Left kidney (tissue), 1 donor: ENCODE measurements at regions not wholly inside any gene's neighbourhood (a gene's known extent, or its start where the extent isn't known, plus 50 kb on each side); places are given as distances from the start of the nearest gene placed in this dataset.

Experiments used
- DNase-seq: peaks from one replicate; pipeline ENCODE4 v3.0.0-alpha.2; 2013

DNA sequence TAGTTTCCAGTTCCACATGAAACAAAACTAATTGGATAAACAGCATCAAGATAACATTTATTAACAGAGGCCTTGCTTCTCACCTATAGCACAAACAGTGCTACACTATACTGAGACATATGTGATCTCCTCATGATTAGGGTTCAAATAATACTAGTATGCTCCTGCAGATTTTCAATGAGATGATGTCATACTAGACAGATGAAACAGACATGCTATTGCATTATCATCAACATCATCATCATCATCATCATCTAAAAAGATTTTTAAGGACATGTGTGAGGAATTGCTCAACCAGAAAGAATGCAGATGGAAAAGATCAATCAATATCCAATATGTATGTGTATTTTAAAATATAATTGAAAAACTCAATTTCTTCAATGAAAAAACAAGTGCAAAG lies 932.3 kb downstream of the METTL15 start:
- DNase-seq: no peak

GRCh38 chr11:29032384-29033149 lies 924.4 kb downstream of the METTL15 start:
- DNase-seq: no peak

DNA sequence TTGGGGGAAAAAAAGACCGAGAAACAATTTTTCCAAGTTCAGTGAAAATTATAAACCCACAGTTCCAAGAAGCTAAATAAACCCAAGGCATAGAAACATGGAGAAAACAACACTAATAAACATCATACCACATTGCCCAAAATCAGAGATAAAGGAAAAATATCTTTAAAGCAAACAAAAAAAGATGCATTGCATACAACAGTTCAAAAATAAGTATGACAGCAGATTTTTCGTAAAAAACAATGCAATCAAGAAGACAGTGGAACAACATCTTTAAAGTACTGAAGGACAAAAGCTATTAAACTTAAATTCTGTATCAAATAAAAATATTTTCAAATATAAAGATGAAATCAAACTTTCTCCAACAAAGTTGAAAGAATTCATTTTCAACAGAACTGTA lies 921.3 kb downstream of the METTL15 start:
- no peak for DNase-seq

DNA sequence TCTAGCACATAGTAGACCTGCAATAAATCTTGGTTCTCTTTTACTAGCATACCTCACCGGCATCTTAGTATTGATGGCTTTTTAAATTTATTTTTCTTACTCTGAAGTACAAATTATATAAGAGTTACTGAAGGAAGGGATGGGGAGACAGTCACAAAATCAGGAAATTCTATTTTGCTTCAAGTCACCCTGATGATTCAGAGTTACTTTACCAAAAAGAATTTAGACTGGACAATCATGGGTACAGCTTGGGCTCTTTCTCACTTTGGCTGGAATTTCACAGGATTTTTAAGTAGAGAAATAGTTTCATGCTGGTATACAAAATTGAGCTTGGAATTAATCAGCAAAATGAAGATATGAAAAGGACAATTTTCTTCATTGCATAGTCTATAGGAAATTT lies 919.2 kb downstream of the METTL15 start:
- DNase-seq: no peak

- no peak for DNase-seq
Observed at GRCh38 chr11:29026286-29026685, 918.1 kb downstream of the METTL15 start.

GRCh38 chr11:29025001-29025400 lies 916.8 kb downstream of the METTL15 start:
- no peak for DNase-seq

- DNase-seq: no peak
Observed at GRCh38 chr11:29024386-29024785, 916.2 kb downstream of the METTL15 start.

GRCh38 chr11:29023761-29024160 lies 915.6 kb downstream of the METTL15 start:
- DNase-seq: no peak

DNA sequence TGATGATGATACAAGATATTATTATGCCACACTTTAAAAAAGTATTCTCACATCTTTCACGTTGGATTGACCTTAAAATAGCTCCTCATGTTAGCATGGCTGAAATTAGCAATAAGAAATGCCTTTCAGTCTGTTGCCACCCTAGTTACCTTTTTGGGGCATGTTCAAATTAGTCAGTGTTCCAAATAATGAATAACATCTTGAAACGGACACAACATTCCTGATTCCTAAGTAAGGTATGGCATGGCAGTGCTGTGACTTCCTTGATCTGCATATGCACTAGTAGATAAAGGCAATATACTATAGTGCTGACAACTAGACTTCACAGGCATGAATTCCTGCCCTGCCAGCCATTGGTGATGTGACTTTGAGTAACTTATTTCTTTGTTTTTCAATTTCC lies 914.5 kb downstream of the METTL15 start:
- DNase-seq: no peak

DNA sequence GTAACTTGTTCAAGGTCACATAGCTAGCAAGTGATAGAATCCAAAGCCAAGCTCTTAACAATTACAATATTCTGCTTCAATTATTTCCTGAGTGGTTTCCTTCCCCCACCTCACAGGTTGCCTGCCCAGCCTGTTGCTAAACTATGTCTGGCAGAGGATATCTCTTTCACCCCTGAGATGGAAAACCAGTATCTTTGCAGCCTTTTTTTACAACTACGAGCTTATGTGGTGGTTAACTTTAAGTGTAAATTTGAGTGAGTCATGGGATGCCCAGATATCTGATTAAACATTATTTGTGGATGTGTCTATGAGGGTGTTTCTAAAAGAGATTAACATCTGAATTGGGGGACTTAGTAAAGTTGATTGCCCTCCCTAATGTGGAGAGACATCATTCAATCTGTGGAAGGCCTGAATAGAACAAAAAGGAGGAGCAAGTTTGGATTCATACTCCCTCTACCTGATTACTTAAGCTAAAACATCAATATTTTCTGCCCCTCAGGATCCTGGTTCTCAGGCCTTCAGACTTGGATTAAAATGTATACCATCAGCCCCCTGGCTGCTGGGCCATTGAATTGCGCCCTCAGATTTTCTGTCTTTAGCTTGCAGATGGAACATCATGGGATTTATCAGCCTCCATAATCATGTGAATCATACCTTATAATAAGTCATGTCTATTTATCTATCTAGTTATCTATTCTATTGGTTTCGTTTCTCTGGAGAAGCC lies 911.9 kb downstream of the METTL15 start:
- DNase-seq: no peak

DNA sequence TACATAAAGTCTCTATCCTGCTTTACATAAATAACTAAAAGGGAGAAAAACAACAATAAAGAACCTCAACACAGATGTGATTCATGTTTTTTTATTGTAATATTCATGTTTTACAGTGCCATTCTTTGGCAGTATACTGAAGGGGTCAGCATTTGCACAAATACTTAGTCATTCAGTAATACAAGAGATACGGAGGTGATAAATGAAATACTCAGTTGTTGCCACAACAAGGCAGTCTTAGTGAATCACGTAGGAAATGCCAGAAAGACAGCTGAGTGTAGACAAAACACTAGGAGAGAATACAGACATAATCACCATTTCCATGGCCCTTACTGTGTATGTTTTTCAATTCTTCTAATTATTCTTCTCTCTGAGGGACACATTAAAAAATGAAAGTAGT lies 910.4 kb downstream of the METTL15 start:
- no peak for DNase-seq

DNA sequence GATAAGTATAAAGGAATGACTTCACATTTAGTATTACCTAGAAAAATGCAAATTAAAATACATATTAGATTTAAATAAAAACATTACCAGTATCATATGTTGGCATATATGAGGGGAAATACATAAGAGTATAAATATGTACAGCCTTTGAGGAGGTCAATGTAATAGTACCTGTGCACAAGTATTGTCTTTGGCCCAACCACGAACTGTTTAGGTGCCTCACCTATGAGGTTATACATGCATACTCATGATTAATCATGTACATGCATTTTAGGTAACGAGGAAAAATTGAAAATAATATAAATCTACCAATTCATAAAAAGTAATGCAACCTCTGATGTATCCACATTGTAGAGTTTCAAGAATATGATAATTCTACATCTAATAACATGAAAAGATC lies 909.8 kb downstream of the METTL15 start:
- no peak for DNase-seq

- no peak for DNase-seq
Observed at GRCh38 chr11:29012507-29012906, 904.3 kb downstream of the METTL15 start.

DNA sequence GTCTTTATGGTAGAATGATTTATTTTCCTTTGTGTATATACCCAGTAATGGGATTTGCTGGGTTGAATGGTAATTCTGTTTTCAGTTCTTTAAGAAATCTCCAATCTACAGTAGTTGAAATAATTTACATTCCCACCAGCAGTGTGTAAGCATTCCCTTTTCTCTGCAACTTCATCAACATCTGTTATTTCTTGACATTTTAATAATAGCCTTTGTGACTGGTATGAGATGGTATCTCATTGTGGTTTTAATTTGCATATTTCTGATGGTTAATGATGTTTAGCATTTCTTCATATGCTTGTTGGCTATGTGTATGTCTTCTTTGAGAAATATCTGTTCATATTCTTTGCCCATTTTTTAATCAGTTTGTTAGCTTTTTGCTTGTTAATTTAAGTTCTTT lies 901.2 kb downstream of the METTL15 start:
- no peak for DNase-seq

- no peak for DNase-seq
Observed at GRCh38 chr11:29008481-29008880, 900.3 kb downstream of the METTL15 start.

- DNase-seq: no peak
Observed at GRCh38 chr11:29006668-29007067, 898.5 kb downstream of the METTL15 start.

GRCh38 chr11:29005401-29005980 lies 897.3 kb downstream of the METTL15 start:
- DNase-seq: no peak

DNA sequence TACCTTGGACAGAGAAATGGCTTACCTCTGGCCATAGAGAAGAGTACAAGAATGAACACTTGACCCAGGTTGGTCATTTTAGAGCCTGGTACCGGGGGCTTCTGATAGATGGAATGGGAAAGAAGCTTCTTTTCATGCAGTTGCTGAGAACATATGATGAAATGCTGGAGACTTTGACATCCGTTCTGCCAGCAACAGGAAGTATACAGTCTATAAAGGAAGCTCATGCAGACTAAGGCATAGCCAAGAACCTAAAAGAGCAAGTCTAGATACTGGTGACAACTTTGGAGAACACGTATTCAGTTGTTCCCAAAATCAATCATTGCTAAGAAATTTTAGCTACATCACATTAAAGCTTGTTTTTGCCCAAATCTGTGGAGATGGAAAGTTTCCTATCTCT lies 894.6 kb downstream of the METTL15 start:
- no peak for DNase-seq

DNA sequence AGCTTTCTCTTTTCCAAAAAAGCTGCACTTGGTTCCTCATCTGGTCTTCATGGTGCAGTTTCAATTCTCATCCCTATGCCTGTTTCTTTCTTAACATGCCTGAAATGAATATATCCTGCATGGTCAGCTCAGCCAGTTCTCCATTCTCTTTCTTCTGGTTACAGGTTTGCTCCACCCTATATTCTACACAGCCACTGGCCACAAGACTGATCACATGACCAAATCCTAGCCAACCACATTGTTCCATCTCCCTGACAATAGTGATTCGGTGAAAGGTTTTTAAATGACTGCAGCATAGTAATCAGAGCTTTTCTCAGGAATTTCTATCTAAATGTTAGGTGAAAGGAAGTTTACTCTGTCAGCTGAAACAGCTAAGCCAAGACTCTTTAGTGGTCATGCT lies 891.4 kb downstream of the METTL15 start:
- no peak for DNase-seq

DNA sequence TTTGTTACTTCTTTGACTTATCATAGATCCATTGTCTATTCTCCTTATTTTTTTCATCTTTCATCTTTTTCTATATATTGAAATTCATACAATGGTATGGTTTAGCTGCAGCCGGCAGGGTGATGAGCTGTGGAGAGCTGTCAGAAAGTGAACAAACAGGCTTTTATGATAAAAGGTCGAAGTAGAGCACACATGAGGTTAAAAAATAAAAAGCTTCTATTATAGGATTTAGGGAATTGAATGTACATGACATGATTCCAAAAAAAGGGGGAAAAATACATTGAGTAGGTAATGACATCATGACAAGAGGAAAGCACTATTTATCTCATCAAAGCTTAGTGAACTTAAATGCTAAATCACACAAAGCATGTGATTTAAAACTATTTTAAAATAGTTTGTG lies 884.8 kb downstream of the METTL15 start:
- DNase-seq: no peak

DNA sequence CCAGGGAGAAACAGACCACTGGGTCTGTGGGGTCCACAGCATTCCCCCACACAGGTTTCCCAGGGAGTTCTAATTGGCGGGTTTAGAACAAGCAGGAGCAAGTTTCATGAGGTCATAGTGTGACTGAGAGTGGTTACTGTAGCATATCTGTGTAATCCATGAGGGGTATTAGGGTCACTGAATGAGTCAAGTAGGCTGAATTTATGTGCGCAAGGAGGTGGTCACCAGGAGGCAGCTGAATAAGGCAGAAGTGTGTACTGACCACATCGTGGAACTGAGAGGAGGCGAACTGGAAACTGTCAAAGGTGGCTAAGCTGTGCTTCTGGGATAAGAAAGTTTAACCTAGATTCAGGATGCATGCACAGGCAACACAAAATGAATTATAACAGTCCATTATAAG lies 876.0 kb downstream of the METTL15 start:
- DNase-seq: no peak

DNA sequence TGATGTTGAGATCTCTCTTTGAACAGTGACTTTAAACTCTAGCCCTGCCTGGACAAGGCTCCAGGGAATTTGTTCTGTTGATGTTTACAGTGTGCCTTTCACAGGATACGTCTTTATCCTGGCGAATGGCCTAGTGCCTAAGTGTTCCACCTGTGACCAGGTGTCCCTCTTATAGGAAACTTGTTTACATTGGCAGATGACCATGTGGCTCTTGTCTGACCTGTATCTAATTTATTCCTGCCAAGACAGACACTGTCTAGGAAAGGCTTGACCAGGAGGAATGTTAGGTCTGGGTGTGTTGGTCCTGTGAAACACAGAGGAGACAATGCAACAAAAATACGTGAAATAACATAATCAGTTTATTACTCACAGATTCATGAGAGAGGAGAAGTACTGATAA lies 875.6 kb downstream of the METTL15 start:
- no peak for DNase-seq

- DNase-seq: no peak
Observed at GRCh38 chr11:28981381-28981780, 873.2 kb downstream of the METTL15 start.

DNA sequence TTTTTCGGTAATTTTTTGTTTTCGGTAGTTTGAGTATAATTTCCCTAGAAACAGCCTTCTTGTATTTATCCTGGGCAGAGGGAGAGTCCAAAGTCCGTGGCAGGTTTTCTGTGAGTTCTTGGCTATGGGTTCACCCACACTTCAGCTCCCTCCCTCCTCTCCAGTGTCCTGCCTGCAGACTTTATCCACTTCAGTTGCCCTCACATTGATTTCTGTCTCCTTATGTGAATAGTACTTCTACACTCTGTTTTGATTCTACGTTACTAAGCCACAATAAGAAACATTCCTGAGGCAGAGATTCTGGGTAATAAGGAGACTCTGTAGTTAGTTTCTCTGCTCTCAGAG lies 868.6 kb downstream of the METTL15 start:
- DNase-seq: no peak
